ENCODE measurements at regions not wholly inside any gene's neighbourhood (a gene's known extent, or its start where the extent isn't known, plus 50 kb on each side); places are given as distances from the start of the nearest gene placed in this dataset.

DNA sequence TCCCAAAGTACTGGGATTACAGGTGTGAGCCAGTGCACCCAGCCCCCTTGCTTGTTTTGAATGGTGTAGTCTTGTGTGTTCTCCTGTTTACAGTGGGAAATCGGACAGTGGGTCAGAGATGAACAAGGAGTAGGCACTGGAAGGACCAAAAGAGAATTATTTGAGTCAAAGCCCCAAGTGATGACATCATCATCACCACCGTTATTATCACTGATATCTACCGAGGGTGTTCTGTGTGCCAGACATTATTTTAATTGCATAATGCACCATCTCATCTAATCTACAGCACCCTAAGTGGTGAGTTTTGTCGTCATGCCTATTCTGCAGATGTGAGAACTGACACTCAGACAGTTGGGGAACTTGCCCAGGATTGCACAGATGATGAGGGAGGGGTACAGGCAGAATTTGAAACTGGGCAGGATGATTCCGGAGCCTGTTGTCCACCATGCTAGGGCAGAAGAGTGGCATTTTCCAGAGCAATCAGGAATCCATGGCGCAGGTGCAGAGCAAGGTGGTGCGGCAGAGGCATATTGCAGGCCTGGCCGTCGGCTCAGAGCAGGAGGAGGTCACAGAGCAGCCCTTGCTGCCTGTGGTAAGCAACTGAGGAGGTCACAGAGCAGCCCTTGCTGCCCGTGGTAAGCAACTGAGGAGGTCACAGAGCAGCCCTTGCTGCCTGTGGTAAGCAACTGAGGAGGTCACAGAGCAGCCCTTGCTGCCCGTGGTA, 137.0 kb upstream of the HDAC4 start:
- no peaks in the 10 kb centered on the region for H3K36me3 ChIP-seq (ENCODE audit: insufficient read depth, low read length)
- ATAC-seq (ENCODE audit: poor library complexity): no peak
- POLR2A ChIA-PET: no interaction called here
- H3K4me3 Mint-ChIP-seq: no peak overlapping the region
- DNase-seq: no peak
- peaks cover 0 to 14% of the 10 kb centered on the region in 2 experiments for H3K9me3 ChIP-seq (ENCODE audit: control insufficient read depth in 1 of 2, insufficient read depth in 1 of 2, low read length in 2 of 2)
- H3K4me1 ChIP-seq (ENCODE audit: insufficient read depth, low read length): no peaks in the 10 kb centered on the region
- TF ChIP-seq CTCF (IDR thresholded peaks at IDR 0.05): no peak
- CTCF ChIA-PET: no interaction called here
- H3K27ac Mint-ChIP-seq: no peak overlapping the region
- H3K27ac ChIP-seq (ENCODE audit: low read depth in 1 of 2, low read length in 2 of 2): no peak overlapping the region
- H3K36me3 Mint-ChIP-seq (ENCODE audit: low read depth): no peaks in the 10 kb centered on the region
- H3K4me3 ChIP-seq (ENCODE audit: low read length): no peak overlapping the region
- intact Hi-C loops (cut with DNase I, micrococcal nuclease): no loop called here
- H3K27me3 ChIP-seq (ENCODE audit: control insufficient read depth in 1 of 2, insufficient read depth in 2 of 2, low read length in 2 of 2): peaks cover 0 to 3% of the 10 kb centered on the region in 2 experiments
- H3K27me3 Mint-ChIP-seq: no peaks in the 10 kb centered on the region
- H3K9me3 Mint-ChIP-seq: peaks cover 2% of the 10 kb centered on the region
- peaks cover 5% of the 10 kb centered on the region for H3K4me1 Mint-ChIP-seq (ENCODE audit: low read depth)

GRCh38 chr2:239536186-239536585, 135.4 kb upstream of the HDAC4 start:
- Mint-ChIP-seq H3K27ac (no peak overlapping the region), H3K4me1 (ENCODE audit: low read depth) (peaks cover 5% of the 10 kb centered on the region), H3K9me3 (peaks cover 2% of the 10 kb centered on the region), H3K4me3 (no peak overlapping the region), H3K27me3 (no peaks in the 10 kb centered on the region), H3K36me3 (ENCODE audit: low read depth) (no peaks in the 10 kb centered on the region)
- Histone ChIP-seq H3K27me3 (ENCODE audit: control insufficient read depth in 1 of 2, insufficient read depth in 2 of 2, low read length in 2 of 2) (peaks cover 0 to 3% of the 10 kb centered on the region in 2 experiments), H3K9me3 (ENCODE audit: control insufficient read depth in 1 of 2, insufficient read depth in 1 of 2, low read length in 2 of 2) (peaks cover 0 to 21% of the 10 kb centered on the region in 2 experiments), H3K4me1 (ENCODE audit: insufficient read depth, low read length) (no peaks in the 10 kb centered on the region), H3K4me3 (ENCODE audit: low read length) (no peak overlapping the region), H3K36me3 (ENCODE audit: insufficient read depth, low read length) (no peaks in the 10 kb centered on the region), H3K27ac (ENCODE audit: low read depth in 1 of 2, low read length in 2 of 2) (no peak overlapping the region)
- intact Hi-C loops (cut with DNase I, micrococcal nuclease): no loop called here
- DNase-seq (no peak), ATAC-seq (ENCODE audit: poor library complexity) (no peak)
- ChIA-PET POLR2A (no interaction called here), CTCF (no interaction called here)
- TF ChIP-seq CTCF (IDR thresholded peaks at IDR 0.05): no peak

GRCh38 chr2:239535413-239536144, 134.8 kb upstream of the HDAC4 start:
- no peaks in the 10 kb centered on the region for H3K4me1 ChIP-seq (ENCODE audit: insufficient read depth, low read length)
- Mint-ChIP-seq H3K27me3 (no peaks in the 10 kb centered on the region), H3K36me3 (ENCODE audit: low read depth) (no peaks in the 10 kb centered on the region), H3K4me1 (ENCODE audit: low read depth) (peaks cover 5% of the 10 kb centered on the region), H3K27ac (no peak overlapping the region), H3K4me3 (no peak overlapping the region), H3K9me3 (peaks cover 2% of the 10 kb centered on the region)
- no peak overlapping the region for H3K27ac ChIP-seq (ENCODE audit: low read depth in 1 of 2, low read length in 2 of 2)
- H3K9me3 ChIP-seq (ENCODE audit: control insufficient read depth in 1 of 2, insufficient read depth in 1 of 2, low read length in 2 of 2): peaks cover 0 to 21% of the 10 kb centered on the region in 2 experiments
- DNase-seq: no peak
- ChIA-PET POLR2A (no interaction called here), CTCF (no interaction called here)
- peaks cover 0 to 3% of the 10 kb centered on the region in 2 experiments for H3K27me3 ChIP-seq (ENCODE audit: control insufficient read depth in 1 of 2, insufficient read depth in 2 of 2, low read length in 2 of 2)
- no peak overlapping the region for H3K4me3 ChIP-seq (ENCODE audit: low read length)
- no peak for ATAC-seq (ENCODE audit: poor library complexity)
- no peak for TF ChIP-seq CTCF (IDR thresholded peaks at IDR 0.05)
- H3K36me3 ChIP-seq (ENCODE audit: insufficient read depth, low read length): no peaks in the 10 kb centered on the region
- intact Hi-C loops (cut with DNase I, micrococcal nuclease): no loop called here
